GM18507 (cell line): ENCODE measurements at regions not wholly inside any gene's neighbourhood (a gene's known extent, or its start where the extent isn't known, plus 50 kb on each side); places are given as distances from the start of the nearest gene placed in this dataset.
"Not testable (repeated sequence)": the region's sequence is repeated elsewhere in the genome, so short reads cannot be mapped to it uniquely, and the experiment has no call there.

Experiments used
- DNase-seq: peaks from one replicate; pipeline ENCODE4 v3.0.0; 2011; ENCODE audit warnings: low read depth; ENCODE audit not compliant: insufficient read length; ENCODE audit errors: extremely low spot score
- FAIRE-seq: peaks from 2 replicates; lab custom pipeline; 2011; peaks lifted over from hg19 to GRCh38; lab: Jason Lieb, UNC

DNA sequence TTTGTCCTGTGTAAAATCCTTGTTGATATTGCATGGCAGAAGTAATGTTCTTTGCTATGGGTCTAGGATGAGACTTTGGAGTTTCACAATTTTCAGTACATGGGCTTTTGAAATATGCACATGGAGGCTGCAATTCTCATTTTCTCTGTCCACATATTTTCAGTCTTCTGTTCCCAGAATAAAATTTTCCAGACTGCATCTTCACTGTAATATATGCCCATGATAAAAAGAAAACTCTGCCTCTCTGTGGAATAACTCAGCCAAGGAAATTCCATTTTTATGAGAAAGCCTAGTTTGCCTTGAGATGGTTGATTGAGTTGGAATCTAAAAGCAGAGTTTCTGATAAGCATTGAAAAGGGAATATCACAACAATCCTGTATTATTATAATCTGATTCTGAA lies 601.4 kb upstream of the AADAT start:
- no peak for DNase-seq

DNA sequence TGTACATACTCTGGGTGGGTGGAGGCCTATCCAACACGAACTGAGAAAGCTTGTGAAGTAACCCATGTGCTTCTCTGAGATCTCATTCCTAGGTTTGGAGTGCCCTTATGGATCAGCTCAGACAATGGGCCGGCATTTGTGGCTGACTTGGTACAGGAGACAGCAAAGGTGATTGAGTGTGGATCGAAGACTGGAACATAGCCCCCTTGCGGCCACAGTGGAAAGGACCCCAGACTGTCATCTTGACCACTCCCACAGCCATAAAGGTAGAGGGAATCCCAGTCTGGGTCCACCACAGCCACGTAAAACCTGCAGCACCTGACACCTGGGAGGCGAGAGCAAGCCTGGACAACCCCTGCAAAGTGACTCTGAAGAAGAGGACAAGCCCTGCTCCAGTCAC lies 598.0 kb upstream of the AADAT start:
- FAIRE-seq (no peak), DNase-seq (no peak)

More for the DNA sequence above, 601.4 kb upstream of the AADAT start:
- FAIRE-seq: no peak

DNA sequence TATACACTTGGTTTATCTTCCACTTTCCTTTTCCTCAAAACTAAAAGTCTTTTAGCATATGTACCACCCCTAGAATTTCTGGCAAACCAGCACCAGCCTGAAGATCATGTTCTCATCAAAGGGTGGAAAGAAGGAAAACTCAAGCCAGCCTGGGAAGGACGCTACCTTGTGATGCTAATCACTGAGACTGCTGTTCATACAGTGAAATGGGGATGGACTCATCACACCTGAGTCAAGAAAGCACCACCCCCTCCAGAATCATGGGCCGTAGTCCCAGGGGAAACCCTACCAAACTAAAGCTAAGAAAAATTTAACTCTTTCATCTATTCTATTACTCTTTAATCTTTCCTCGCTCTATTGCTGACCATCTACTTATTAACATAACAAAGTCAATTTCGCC lies 595.9 kb upstream of the AADAT start:
- DNase-seq, FAIRE-seq: not testable (repeated sequence)

DNA sequence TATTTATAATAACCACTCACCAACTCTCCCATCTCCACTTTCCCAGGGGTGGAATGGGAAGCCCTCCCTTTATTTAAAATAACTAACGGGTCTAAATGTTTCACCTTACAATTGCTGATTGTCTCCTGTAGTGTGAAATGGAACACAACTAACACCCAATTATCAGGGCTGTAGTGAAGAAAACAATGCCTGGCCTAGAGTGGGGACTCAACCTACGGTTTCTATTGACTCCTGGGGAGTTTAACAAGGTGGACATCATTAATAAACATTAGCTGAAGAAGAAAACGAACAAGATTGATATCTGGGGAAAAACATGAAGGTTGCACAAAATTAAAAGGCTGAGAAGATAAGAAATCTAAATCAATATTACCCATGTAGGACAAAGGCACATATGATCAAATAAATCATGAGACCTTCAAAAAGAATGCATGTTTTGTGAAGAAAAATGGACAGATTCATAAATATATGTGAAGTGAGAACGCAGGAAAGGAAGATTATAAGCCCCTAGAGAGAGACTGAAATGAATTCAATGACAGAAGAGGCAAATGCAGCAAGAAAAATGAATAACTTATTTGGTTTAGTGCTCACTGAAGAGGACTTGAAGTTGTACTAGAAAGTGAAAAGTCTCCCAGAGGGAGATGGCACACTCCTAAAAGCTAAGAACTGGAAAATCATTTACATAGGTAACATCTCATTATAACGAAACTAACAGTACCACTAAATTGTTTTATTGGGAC lies 593.0 kb upstream of the AADAT start:
- no peak for DNase-seq
- FAIRE-seq: no peak

DNA sequence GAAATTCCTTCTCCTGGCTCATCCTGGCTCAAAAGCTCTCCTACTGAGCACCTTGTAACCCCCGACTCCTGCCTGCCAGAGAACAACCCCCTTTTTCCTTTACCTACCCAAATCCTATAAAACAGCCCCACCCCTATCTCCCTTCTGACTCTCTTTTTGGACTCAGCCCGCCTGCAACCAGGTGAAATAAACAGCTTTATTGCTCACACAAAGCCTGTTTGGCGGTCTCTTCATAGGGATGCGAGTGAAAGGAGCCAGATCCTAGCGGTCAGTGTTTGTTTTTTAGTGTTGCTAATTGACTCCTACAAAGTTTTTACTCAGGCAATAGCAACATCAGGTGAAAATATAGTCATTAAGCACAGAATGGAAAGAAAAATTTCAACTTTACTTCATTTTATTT lies 592.3 kb upstream of the AADAT start:
- FAIRE-seq, DNase-seq: not testable (repeated sequence)

DNA sequence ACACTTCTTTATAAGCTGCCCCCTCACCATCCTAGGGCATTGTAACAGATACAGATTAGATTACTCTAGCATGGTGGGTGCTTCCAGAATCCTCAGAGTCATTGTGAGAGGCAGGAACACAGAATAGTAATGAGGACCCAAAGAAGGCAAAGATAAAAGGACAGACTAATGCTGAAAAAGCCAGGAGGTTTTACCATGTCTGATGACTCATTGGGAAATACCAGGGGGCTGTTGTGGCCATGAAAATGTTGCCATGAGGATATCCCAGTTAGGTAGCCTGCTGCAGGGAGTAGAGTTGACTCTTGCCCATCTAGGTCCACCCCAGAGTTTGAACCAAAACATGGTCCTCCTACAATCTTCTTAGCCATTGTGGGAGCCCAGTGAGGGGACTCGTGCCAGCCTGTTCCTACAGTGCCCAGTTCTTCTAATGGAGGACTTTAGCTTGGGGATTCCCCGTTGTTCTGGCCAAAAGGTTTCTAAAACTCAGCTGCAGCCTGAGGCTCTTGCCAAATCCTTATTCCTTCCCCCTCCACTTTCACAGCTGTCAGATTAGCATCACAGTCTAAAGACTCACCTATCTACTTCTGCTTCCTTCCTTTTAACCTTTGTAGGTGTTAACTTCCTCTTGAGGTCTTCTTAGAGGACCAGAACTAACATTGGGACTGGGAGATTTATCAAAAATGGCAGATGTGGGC lies 586.0 kb upstream of the AADAT start:
- DNase-seq: no peak
- FAIRE-seq: no peak

DNA sequence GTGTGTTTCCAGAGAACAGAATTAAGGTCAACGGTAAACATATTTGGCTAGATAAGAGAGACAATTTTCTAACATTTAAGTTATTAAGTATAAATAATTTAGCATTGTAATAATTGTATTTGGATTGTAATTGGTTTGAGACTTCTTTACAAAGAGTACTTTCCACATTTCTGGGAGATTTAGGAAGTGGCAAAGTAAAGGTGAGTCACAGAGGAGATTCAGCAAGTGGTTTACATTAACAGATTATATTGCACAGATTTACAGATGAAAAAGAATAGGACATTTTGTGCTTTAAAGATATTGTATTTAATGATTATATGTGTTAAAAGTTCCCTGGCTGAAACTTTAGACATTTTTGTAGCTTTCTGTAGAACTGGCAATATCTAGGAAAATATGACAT lies 584.4 kb upstream of the AADAT start:
- DNase-seq (no peak), FAIRE-seq (no peak)

DNA sequence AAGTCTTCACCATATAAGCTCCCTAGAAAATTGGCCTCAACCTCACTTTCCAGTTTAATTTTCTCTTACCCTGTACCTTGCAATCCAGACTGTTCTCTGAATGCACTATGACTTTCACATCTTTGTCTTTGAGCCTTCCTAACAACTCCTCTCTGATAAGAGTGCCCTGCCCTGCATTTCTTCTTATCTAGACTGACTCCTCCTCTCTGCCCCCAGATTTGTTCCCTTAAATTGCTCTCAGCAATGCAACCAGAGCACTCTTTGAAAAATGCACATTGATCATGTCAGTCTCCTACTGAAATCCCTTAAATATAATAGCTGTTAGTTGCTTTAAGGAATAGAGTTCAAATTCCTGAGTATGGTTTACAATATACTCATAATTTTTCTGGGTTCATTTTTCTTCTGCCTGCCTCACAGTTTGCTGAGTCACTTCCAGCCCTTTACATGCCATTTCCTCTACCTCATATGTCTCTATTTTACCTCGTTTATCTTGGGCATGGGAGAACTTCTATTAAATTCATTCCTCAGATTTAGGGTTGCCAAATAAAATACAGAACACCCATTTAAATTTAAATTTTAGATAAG lies 582.7 kb upstream of the AADAT start:
- FAIRE-seq: no peak

DNA sequence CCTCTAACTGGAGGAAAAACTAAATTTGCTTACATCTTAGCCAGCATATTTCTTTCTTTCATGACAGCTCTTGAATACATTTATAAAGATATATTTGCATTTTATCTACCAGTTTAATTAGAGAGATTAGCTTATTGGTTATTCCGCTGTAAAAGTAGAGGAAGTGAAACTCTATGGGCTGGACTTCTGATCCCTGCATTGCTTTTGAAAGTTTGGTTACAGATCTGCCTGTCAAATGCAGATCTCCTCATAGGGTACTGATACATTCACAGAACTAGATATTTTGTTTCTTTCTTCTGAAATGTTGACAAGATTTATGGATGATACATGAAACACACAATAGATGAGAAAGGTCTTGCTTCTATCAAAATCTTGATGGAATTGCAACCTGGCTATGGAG lies 581.4 kb upstream of the AADAT start:
- FAIRE-seq (no peak), DNase-seq (no peak)

More for the DNA sequence above, 582.7 kb upstream of the AADAT start:
- DNase-seq: no peak

DNA sequence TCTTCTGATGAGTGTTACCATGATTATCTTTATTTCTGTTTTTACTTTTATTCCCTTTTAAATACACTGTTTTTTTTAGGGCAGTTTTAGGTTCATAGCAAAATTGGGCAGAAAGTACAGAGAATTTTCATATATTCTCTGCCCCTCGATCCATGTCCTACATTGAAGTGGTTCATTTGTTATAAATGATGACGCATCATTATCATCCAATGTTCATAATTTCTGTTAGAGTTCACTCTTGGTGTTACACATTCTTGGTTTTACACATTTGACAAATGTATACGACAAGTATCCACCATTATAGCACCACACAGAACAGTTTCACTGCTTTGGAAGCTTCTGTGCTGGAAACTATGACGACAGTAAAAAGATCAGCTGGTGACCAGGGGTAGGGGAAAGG lies 578.1 kb upstream of the AADAT start:
- FAIRE-seq (no peak), DNase-seq (no peak)

DNA sequence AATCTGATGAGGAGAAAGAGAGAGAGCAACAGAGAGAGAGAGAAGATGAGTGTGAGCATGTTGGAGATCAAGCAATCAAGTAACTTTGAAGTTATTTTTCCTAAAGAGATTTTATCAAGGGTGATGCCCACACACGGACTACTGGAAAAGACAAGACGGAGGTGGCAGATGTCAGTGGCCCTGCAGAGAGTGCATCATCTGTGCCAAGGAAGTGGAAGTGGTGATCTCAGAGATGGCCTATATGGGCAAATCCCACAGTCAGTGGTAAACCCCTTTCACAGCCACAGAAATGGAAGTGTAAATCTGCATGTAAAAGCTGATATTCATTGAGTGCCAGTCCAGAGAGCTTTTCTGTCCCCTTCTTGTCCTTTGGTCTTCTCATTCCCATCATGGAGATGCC lies 577.2 kb upstream of the AADAT start:
- FAIRE-seq: no peak
- no peak for DNase-seq

DNA sequence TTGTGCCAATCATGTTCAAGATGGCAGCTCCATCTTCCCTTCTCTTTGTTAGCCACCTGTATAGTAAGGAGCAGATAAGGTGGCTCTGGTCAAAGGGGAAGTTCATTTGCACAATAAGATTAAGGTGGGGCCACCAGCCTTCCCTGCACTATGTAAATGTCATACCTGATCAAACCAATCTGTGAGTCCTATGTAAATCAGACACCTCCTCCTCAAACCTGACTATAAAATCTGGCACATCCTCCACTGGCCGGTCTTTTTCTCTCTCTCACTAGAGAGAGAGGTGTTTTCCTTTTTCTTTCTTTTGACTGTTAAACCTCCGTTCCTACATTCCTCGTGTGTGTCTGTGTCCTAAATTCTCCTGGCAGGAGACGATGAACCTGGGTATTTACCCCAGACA lies 572.5 kb upstream of the AADAT start:
- no peak for FAIRE-seq
- no peak for DNase-seq

DNA sequence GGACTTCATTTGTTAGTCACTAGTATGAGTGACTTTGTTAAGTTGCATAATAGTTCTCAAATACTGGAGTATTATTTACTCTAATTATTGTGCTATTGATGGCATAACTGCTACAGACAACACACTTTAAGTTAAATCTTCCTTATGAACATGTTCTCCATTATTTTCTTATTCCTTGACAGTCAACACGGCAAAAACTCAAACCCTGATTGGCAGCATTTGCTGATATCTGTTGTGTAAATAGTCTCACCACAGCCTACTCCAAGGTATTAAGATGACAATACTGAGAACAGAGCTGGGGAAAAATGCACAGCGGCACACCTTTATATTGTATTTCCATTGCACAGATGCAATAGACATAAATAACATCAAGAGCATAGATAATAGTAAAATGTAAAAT lies 568.0 kb upstream of the AADAT start:
- no peak for DNase-seq
- FAIRE-seq: no peak

DNA sequence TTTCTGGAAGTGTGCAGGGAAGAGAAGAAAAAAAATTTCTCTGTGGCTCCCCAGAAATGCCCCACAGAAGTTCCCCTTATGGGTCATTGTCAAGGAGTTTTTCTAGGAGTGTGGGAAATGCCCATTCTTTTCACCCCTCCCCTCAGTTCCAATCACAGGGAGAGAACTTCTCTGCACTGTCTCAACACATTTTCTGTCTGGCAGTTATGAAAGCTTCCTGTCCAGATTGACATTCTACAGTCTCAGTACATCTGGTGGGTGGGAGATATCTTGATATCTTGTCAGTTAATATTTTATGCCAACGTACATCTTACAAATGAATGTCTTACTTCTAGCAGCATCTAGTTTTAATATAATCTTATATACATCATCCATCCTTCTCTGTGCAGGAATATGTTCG lies 566.8 kb upstream of the AADAT start:
- FAIRE-seq (no peak), DNase-seq (no peak)

DNA sequence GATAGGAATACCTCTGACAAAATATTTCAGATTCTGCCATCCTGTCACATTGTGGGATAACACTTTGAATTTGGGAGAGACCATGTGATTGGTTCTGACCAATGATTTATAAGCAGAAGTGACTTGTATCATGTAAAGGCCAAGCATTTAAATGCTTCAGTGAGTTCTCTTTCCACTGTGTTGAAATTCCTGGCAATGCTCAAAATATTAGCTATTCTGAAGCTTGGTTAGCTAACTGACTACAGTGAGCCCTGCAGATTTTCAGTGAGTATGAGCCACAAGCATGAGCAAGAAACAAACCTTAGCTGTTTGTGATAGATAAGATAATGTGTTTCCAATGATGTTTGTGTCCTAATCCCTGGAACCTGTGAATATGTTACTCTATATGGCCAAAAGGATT lies 562.8 kb upstream of the AADAT start:
- FAIRE-seq: no peak
- DNase-seq: no peak

DNA sequence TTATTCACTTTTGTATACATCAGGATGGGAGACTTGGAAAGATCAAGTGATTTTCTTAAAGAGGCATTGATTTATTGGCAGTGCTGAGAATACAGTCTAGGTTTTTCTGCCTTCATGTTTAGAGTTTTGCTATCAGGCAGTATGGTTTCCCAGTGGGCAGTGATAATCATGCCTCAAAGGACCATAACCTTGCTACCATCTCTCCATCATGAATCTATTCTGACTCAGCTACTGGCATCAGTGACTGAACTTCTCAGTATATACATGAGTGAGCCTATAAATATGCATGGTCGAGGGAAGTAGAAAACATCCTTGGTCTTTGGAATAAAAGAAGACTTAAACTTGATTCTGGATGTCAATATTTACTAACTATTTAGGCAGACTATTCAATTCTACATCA lies 562.0 kb upstream of the AADAT start:
- FAIRE-seq (no peak), DNase-seq (no peak)

DNA sequence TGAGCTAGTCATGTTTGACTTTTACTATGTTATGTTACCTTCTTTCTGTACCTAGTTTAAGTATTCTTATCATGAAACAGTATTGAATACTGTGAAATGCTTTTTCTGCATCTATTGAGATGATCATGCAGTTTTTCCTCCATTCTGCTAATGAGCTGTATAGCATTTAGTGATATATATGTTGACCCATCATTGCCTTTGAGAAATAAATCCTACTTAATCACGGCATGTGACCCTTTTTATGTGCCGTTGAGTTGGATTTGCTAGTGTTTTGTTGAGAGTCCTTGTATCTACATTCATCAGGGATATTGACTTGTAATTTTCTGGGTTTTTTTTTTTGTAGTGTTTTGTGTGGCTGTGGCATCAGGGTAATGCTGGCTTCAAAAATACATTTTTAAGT lies 537.7 kb upstream of the AADAT start:
- no peak for DNase-seq
- FAIRE-seq: no peak

DNA sequence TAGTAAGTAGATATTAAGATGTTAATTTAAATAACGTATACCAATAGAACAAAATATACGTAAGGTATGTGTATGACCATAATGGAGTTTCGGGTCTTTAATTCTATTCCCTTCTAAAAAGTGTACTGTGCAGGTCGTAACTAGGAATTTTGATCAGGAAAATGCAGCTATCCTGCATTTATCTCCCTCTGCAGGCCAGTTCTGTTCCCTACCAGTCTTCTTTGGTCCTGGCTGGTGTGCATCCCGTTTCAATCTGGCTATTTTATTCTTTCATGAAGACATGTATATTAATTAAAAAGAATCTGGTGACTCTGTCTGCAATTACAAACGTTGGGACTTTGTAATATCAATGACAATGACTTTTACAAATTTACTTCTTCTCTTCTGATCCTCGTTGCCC lies 534.1 kb upstream of the AADAT start:
- FAIRE-seq: no peak
- no peak for DNase-seq

DNA sequence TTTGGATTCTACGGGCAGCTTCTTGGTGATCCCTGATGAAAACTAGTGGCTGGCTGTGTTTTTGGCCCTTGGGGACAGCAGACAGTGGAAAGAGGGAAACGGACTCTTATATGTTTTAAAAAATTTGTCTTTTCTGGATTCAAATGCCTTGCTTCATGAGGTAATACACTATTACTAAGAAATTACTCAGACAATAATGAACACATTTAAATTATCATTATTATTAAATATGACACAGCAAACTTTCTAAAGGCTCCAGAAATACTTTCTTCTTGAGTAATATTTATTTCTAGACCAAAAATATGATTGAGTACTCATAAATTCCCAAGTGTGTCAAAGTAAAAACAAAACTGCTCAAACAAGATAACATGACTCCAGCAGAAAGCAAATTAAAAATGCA lies 520.7 kb upstream of the AADAT start:
- DNase-seq (no peak), FAIRE-seq (no peak)

DNA sequence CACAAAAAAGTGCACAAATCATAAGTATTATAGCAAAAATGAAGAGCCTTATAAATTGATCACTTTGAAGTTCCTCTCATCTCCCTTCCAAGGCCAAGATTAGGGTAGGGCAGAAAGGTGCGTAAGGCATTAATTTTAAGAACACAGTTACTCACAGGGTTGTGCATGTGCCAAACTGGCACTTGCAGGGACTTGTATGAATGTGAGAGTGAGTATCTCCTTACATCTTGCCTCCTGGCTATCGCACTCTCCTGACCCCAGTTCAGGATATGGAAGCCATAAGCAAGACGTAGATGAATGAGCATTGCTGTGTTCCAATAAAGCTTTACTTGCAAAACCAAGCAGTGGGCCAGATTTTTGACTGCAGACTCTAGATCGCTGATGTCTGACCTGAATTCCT lies 510.1 kb upstream of the AADAT start:
- FAIRE-seq (no peak), DNase-seq (no peak)

DNA sequence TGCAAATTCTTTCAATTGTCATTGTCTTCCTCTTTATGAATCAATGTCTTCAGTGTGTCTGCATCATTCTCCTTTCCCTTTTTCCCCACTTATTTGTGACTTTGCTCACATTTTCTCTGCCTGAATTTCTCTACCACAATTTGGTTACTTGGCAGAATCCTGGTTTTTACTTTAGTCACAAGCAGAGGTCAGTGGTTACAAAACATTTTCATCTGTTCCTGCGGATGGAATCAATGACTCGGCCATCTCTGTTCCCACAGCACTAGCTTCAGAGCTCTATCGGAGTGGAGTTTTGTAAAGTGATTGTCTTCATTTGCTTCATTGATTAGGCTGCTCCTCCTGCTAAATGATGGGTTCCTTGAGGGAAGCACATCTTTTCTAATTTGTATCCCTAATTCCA lies 501.3 kb upstream of the AADAT start:
- no peak for DNase-seq
- no peak for FAIRE-seq
